HL-60 (cell line): ENCODE measurements at regions not wholly inside any gene's neighbourhood (a gene's known extent, or its start where the extent isn't known, plus 50 kb on each side); places are given as distances from the start of the nearest gene placed in this dataset.
A peak's percentile ranks its signal among the peaks of the same experiment; 100 is the strongest.

Source experiments
- DNase-seq, 2 experiments: peaks; one replicate each; pipeline ENCODE4 v3.0.0-alpha.2; 2010 to 2020; ENCODE audit warnings: low read depth in 1 of 2, low spot score in 1 of 2
- H3K27ac ChIP-seq: fragments of 250-450 bp; sonication (Bioruptor Pico); replicated peaks from 2 replicates; pipeline ENCODE4 v1.5.1; 2020; ENCODE audit warnings: mild to moderate bottlenecking, moderate library complexity
- H3K27me3 ChIP-seq: fragments of 250-450 bp; sonication (Bioruptor Pico); 2 replicates; pipeline ENCODE4 v1.5.1; 2021; ENCODE audit warnings: mild to moderate bottlenecking, moderate library complexity; ENCODE audit not compliant: insufficient read depth, poor library complexity, severe bottlenecking
- H3K4me3 ChIP-seq: replicated peaks from 2 replicates; pipeline ENCODE4 v1.5.1; 2011; ENCODE audit warnings: mild to moderate bottlenecking, control low read depth, low read length; ENCODE audit not compliant: insufficient read depth
- CTCF ChIP-seq: IDR thresholded peaks from one replicate; pipeline ENCODE4 v1.5.1; 2011; ENCODE audit warnings: low read length, control low read depth, inconsistent platforms; ENCODE audit not compliant: insufficient read depth
- GABPA ChIP-seq: IDR thresholded peaks from 2 replicates; pipeline ENCODE4 v1.6.1; 2012; ENCODE audit warnings: low read depth
- POLR2AphosphoS5 ChIP-seq: IDR thresholded peaks from 2 replicates; pipeline ENCODE4 v1.6.1; 2012; ENCODE audit warnings: low read depth
- REST ChIP-seq: IDR thresholded peaks from 2 replicates; pipeline ENCODE4 v1.6.1; 2012; ENCODE audit warnings: low read depth; ENCODE audit not compliant: insufficient replicate concordance
- SPI1 ChIP-seq: IDR thresholded peaks from 2 replicates; pipeline ENCODE4 v1.6.1; 2012; ENCODE audit warnings: low read depth, mild to moderate bottlenecking, borderline replicate concordance

- Histone ChIP-seq H3K27ac (no peak overlapping the region), H3K4me3 (no peak overlapping the region), H3K27me3 (no peaks in the 10 kb centered on the region)
- DNase-seq: no peak
- TF ChIP-seq CTCF (no peak), SPI1 (peak; percentile 37; the same call in 1 of the 2 replicates)
Observed at GRCh38 chr7:16063221-16063620, 358.1 kb downstream of the CRPPA start.

- Histone ChIP-seq H3K27ac (no peak overlapping the region), H3K27me3 (no peaks in the 10 kb centered on the region), H3K4me3 (no peak overlapping the region)
- TF ChIP-seq REST (no peak), CTCF (no peak), SPI1 (no peak), GABPA (no peak)
- no peak for DNase-seq
Observed at GRCh38 chr7:16062269-16062668, 359.1 kb downstream of the CRPPA start.

GRCh38 chr7:16061630-16062029, 359.7 kb downstream of the CRPPA start:
- Histone ChIP-seq H3K27me3 (no peaks in the 10 kb centered on the region), H3K27ac (no peak overlapping the region), H3K4me3 (no peak overlapping the region)
- DNase-seq: no peak
- TF ChIP-seq SPI1: no peak
- TF ChIP-seq POLR2AphosphoS5: no peak
- no peak for TF ChIP-seq REST

- Histone ChIP-seq H3K27me3 (no peaks in the 10 kb centered on the region), H3K27ac (no peak overlapping the region), H3K4me3 (no peak overlapping the region)
- DNase-seq: no peak
- TF ChIP-seq REST (no peak), POLR2AphosphoS5 (no peak), CTCF (no peak), SPI1 (no peak), GABPA (no peak)
Observed at GRCh38 chr7:16061011-16061410, 360.3 kb downstream of the CRPPA start.
